Nephron (organoid): ENCODE measurements at regions not wholly inside any gene's neighbourhood (a gene's known extent, or its start where the extent isn't known, plus 50 kb on each side); places are given as distances from the start of the nearest gene placed in this dataset.

Source experiments
- H3K27ac Mint-ChIP-seq, 3 experiments: 2 replicates each; pipeline ENCODE4 v1.8.0; 2020; ENCODE audit warnings: mixed read lengths in 3 of 3, mild to moderate bottlenecking in 2 of 3, moderate library complexity in 1 of 3
- H3K27me3 Mint-ChIP-seq: 2 replicates; pipeline ENCODE4 v1.8.0; 2021; ENCODE audit warnings: low read depth, mild to moderate bottlenecking, moderate library complexity, mixed read lengths
- H3K36me3 Mint-ChIP-seq: 2 replicates; pipeline ENCODE4 v1.8.0; 2020; ENCODE audit warnings: low read depth, mixed read lengths
- H3K4me1 Mint-ChIP-seq: 2 replicates; pipeline ENCODE4 v1.8.0; 2020; ENCODE audit warnings: mixed read lengths
- H3K4me3 Mint-ChIP-seq, 3 experiments: 2 replicates each; pipeline ENCODE4 v1.8.0; 2020; ENCODE audit warnings: mild to moderate bottlenecking in 3 of 3, mixed read lengths in 3 of 3, moderate library complexity in 2 of 3
- H3K9me3 Mint-ChIP-seq: 2 replicates; pipeline ENCODE4 v1.8.0; 2020; ENCODE audit warnings: mixed read lengths
- CTCF ChIP-seq, 3 experiments: fragments of 200-600 bp; sonication (generic); IDR thresholded peaks; one replicate each; pipeline ENCODE4 v1.5.0; 2021; ENCODE audit warnings: antibody characterized with exemption in 3 of 3; ENCODE audit not compliant: unreplicated experiment in 3 of 3

- TF ChIP-seq CTCF (IDR thresholded peaks at IDR 0.05; ENCODE audit: unreplicated experiment in 3 of 3), result no peak
- no peak overlapping the region for H3K4me3 Mint-ChIP-seq
- H3K9me3 Mint-ChIP-seq, result no peaks in the 10 kb centered on the region
- H3K27ac Mint-ChIP-seq, result no peak overlapping the region
- peaks cover 10% of the 10 kb centered on the region for H3K4me1 Mint-ChIP-seq
- no peaks in the 10 kb centered on the region for H3K36me3 Mint-ChIP-seq
- no peaks in the 10 kb centered on the region for H3K27me3 Mint-ChIP-seq
These were observed 64.0 kb upstream of the CTDP1 start for GRCh38 chr18:79615586-79615985.

GRCh38 chr18:79616651-79617510 is 62.7 kb upstream of the CTDP1 start:
- Mint-ChIP-seq H3K9me3 (no peaks in the 10 kb centered on the region), H3K4me1 (peaks cover 4% of the 10 kb centered on the region), H3K4me3 (no peak overlapping the region), H3K36me3 (no peaks in the 10 kb centered on the region), H3K27ac (no peak overlapping the region), H3K27me3 (no peaks in the 10 kb centered on the region)
- no peak for TF ChIP-seq CTCF (IDR thresholded peaks at IDR 0.05; ENCODE audit: unreplicated experiment in 3 of 3)

GRCh38 chr18:79617511-79618500 is 61.8 kb upstream of the CTDP1 start:
- TF ChIP-seq CTCF (IDR thresholded peaks at IDR 0.05; ENCODE audit: unreplicated experiment in 3 of 3), result no peak
- Mint-ChIP-seq H3K4me3 (no peak overlapping the region), H3K36me3 (no peaks in the 10 kb centered on the region), H3K9me3 (no peaks in the 10 kb centered on the region), H3K27me3 (no peaks in the 10 kb centered on the region), H3K27ac (no peak overlapping the region), H3K4me1 (peaks cover 4% of the 10 kb centered on the region)

- Mint-ChIP-seq H3K9me3 (no peaks in the 10 kb centered on the region), H3K4me1 (peaks cover 8% of the 10 kb centered on the region), H3K4me3 (no peak overlapping the region), H3K27me3 (peaks cover 19% of the 10 kb centered on the region), H3K36me3 (no peaks in the 10 kb centered on the region), H3K27ac (no peak overlapping the region)
- TF ChIP-seq CTCF (IDR thresholded peaks at IDR 0.05; ENCODE audit: unreplicated experiment in 3 of 3), result no peak
These were observed 58.9 kb upstream of the CTDP1 start for GRCh38 chr18:79620576-79621165.

- H3K4me1 Mint-ChIP-seq, result peaks cover 9% of the 10 kb centered on the region
- no peak overlapping the region for H3K27ac Mint-ChIP-seq
- no peak overlapping the region for H3K4me3 Mint-ChIP-seq
- no peaks in the 10 kb centered on the region for H3K36me3 Mint-ChIP-seq
- H3K9me3 Mint-ChIP-seq, result no peaks in the 10 kb centered on the region
- TF ChIP-seq CTCF (IDR thresholded peaks at IDR 0.05; ENCODE audit: unreplicated experiment in 3 of 3), result no peak
- H3K27me3 Mint-ChIP-seq, result peaks cover 20% of the 10 kb centered on the region
These were observed 58.1 kb upstream of the CTDP1 start for GRCh38 chr18:79621501-79621900.
